GM21381 (cell line): ENCODE measurements at regions not wholly inside any gene's neighbourhood (a gene's known extent, or its start where the extent isn't known, plus 50 kb on each side); places are given as distances from the start of the nearest gene placed in this dataset.
"Not testable (repeated sequence)": the region's sequence is repeated elsewhere in the genome, so short reads cannot be mapped to it uniquely, and the experiment has no call there.

Experiments
- ATAC-seq: cut with Tn5 transposase; IDR thresholded peaks from one replicate; pipeline ENCODE4 v1.9.1; 2021; ENCODE audit warnings: mild to moderate bottlenecking, moderate library complexity; ENCODE audit not compliant: unreplicated experiment

DNA sequence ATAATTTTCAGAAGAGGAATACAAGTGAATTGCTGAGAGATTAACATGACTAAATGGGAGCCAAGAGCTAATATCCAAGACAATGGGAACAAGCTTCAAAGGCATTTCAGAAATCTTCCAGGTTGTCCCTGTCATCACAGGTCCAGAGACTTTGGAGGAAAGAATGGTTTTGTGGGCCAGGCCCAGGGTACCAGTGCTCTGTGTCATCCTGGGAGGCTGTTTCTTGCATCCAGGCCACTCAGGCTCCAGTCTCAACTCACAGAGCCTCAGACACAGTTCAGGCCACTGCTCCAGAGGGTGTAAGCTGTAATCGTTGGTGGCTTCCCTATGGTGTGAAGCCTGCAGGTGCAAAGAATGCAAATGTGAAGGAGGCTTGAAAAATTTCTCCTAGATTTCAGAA lies 170.4 kb upstream of the NRG3 start:
- no peak for ATAC-seq

- no peak for ATAC-seq
Observed at GRCh38 chr10:81708416-81708815, 166.6 kb upstream of the NRG3 start.

DNA sequence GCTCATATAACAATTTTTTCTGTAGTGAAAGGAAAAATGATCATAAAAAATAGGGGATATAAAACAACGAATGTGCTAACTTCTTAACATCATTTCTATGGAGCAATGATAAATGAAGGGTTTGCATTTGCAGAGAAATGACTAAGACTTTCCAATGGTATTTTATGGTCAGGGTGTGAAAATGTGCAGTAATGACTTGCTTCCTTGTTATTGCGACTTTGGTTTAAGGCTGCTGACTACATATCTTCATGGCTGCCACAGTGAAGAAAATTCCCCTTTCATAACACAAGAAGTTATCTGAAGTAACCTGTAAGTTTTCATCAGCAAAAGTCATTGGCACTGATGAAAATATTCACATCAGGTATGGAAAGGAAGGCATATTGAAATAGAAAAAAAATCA lies 166.1 kb upstream of the NRG3 start:
- no peak for ATAC-seq

DNA sequence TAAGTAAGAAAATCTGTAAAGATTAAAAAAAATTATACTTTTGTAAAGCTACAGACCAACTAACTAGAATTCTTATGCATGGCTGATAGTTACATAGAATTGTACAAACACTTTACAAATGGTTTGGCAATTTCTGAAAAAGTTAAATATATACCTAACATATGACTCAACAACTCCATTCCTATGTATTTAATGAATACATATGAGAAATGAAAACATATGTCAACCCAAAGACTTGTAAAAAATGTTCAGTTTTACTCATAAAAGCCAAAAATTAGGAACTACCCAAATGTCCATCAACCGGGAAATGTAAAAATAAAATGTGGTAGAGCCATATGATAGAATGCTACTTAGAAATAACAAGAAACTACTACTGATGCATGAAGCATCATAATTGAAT lies 152.6 kb upstream of the NRG3 start:
- ATAC-seq = no peak

DNA sequence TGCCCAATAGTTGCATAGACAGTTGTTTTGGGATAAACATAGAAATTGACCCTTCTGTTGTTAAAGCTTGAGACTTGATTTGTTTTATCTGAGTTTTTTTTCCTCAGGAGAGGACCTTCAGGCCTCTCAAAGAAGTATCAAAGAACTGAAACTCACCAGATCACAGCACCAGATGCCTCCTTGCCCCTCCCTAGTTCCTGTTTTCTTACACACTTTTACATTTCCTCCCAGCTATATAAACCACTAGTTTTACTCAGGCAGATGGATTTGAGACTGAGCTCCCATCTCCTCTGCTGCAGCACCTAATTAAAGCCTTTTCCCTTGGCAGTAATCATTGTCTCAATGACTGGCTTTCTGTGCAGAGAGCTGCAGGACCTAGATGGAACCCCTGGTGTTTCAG lies 150.6 kb upstream of the NRG3 start:
- ATAC-seq = no peak

GRCh38 chr10:81725851-81726250 lies 149.1 kb upstream of the NRG3 start:
- no peak for ATAC-seq

GRCh38 chr10:81728692-81729091 lies 146.3 kb upstream of the NRG3 start:
- no peak for ATAC-seq

DNA sequence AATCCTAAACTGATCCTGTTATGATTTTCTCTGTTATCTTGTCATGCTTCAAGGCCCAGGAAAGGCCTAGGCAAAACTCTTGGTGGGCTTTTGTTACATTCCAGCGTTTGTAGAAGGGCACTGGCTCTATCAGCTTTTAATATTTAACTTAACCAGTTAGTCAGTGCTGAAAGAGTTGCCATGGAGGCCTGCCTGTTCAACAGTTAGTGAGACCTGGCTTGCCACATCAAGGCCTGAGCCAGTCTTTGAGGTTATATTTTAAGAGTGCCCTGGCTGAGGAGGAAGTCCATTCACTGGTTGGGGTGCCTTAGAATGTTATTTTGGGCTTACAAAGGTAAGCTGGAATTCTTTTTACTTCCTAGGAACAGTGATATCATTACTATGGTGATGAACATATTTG lies 144.1 kb upstream of the NRG3 start:
- no peak for ATAC-seq

DNA sequence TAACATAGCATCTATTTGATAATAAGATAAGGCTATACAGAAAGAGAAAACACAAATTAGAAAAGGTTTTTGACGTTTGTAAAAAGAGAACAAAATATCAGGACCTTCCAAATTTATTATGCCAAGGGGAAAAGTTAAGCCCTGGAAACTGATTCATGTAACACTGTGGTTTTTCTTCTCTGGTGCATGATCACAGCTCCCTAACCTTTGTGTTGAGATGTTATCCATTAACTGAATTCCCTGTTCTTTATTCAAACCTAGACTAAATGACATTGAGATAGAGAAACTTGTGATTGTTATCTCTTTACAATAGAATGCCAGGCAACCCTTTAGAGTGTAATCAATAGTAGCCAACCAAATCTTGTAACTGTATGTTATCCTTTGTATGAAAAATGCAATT lies 141.5 kb upstream of the NRG3 start:
- no peak for ATAC-seq

DNA sequence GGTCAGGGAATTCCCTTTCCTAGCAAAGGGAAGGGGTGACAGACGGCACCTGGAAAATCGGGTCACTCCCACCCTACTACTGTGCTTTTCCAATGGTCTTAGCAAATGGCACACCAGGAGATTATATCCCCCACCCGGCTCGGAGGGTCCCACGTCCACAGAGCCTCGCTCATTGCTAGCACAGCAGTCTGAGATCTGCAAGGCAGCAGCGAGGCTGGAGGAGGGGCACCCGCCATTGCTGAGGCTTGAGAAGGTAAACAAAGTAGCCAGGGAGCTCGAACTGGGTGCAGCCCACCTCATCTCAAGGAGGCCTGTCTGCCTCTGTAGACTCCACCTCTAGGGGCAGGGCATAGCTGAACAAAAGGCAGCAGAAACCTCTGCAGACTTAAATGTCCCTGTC lies 139.8 kb upstream of the NRG3 start:
- not testable (repeated sequence) for ATAC-seq

DNA sequence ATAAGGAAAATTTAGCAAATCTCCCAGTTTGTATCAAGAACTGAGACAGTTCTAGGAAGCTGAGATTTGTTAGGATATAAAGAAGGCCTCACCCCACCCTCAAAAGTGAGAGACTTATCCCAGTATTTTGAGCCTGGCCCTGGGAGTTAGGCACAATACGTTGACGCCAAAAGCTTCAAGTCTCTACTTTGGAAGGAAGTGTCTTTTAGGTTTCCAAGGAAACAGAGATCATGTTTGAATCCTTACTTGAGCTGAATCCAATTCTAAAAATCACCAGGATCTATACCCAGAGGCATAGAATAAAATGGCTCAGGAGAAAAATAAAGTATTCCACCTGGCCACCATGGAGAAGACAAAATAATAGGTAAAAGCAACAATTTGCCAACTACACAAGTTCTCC lies 115.9 kb upstream of the NRG3 start:
- no peak for ATAC-seq

- no peak for ATAC-seq
Observed at GRCh38 chr10:81784111-81784597, 90.8 kb upstream of the NRG3 start.

DNA sequence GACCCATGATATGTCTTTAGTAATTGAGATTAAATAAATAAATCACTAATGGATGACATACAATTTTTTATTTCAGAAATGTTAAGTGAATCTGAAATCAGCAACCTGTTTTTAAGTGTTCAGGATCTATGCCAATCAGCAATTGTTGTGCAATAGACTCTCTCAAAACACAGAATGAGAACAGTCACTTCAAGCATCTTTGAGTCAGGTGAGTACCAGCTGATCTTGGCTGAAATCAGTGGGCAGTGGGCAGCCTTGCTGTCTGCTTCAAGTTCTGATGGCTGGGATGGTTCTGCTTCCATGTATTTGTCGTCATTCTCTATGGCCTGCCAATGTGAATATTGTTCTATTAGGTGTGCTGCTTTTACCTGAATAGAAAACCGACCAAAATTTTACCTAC lies 82.3 kb upstream of the NRG3 start:
- no peak for ATAC-seq

- ATAC-seq = no peak
Observed at GRCh38 chr10:81806842-81807241, 68.2 kb upstream of the NRG3 start.

GRCh38 chr10:81814842-81815241 lies 60.2 kb upstream of the NRG3 start:
- ATAC-seq = no peak

GRCh38 chr10:81817596-81818170 lies 57.3 kb upstream of the NRG3 start:
- no peak for ATAC-seq

DNA sequence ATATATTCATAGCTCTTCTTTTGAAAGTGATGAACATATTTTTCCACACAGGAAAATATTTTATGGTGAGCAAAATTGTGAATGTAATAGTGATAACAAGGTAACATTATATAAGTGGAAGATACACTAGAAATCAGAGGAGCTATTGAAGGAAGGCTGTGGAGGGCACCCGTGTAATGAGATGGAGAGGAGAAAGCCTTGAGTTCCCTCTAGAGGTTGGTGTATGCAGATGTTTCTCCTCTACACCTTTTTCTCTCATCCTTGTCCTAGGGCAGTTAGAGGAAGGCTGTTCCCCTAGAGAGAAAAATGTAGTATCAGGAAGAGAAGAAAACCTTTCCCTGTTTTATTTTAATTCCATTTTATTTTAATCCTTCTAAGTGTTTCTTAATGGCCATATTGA lies 54.6 kb upstream of the NRG3 start:
- no peak for ATAC-seq
